GM12878 (cell line): ENCODE measurements at regions not wholly inside any gene's neighbourhood (a gene's known extent, or its start where the extent isn't known, plus 50 kb on each side); places are given as distances from the start of the nearest gene placed in this dataset.

Experiments
- ATAC-seq: fragments of 200-7000 bp; cut with Tn5 transposase; 3 replicates; pipeline ENCODE4 v1.9.1; 2020; ENCODE audit warnings: mild to moderate bottlenecking, moderate library complexity
- BruUV-seq: library from RNA; stranded (reverse); fragments of 400-500 nt; replicated peaks from 2 replicates; lab custom pipeline; 2021; lab: Mats Ljungman, UMichigan
- CTCF ChIA-PET: fragments of 300-600 bp; sonication (Branson Sonifier 250); formaldehyde crosslinking; extraction: SDS; loops from one replicate; lab custom pipeline; 2021; ENCODE audit warnings: inconsistent platforms; lab: Yijun Ruan, JAX
- POLR2A ChIA-PET: fragments of 350-600 bp; formaldehyde crosslinking; extraction: SDS; loops from one replicate; lab custom pipeline; 2021; ENCODE audit warnings: inconsistent platforms; lab: Charles Lee
- RAD21 ChIA-PET: fragments of 300-600 bp; sonication (Branson Sonifier 250); formaldehyde crosslinking; loops from one replicate; lab custom pipeline; 2023; ENCODE audit warnings: antibody characterized with exemption; ENCODE audit not compliant: unreplicated experiment; lab: Charles Lee
- SMC1A ChIA-PET: fragments of 300-600 bp; sonication (Branson Sonifier 250); formaldehyde crosslinking; loops from one replicate; lab custom pipeline; 2023; ENCODE audit not compliant: unreplicated experiment, uncharacterized antibody; lab: Charles Lee
- DNase-seq: peaks from one replicate; pipeline ENCODE4 v3.0.0-alpha.2; 2011; ENCODE audit warnings: low read depth, low spot score
- FAIRE-seq: peaks from 3 replicates; lab custom pipeline; 2011; peaks lifted over from hg19 to GRCh38; lab: Jason Lieb, UNC
- H2AFZ ChIP-seq: 2 replicates; pipeline ENCODE4 v1.6.0; 2011; ENCODE audit warnings: low read depth, low read length, control low read depth; ENCODE audit not compliant: control insufficient read depth
- H3K27ac ChIP-seq: 2 replicates; pipeline ENCODE4 v1.5.1; 2011; ENCODE audit warnings: control low read depth; ENCODE audit not compliant: control insufficient read depth, insufficient read depth
- H3K27me3 ChIP-seq, 2 experiments: replicated peaks in 1 of 2; 2 replicates each; pipeline versions ENCODE4 v1.6.0 to v1.6.1; 2011; ENCODE audit warnings: low read length in 1 of 2; ENCODE audit not compliant: control insufficient read depth in 2 of 2, insufficient read depth in 2 of 2
- H3K36me3 ChIP-seq, 2 experiments: 2 replicates each; pipeline ENCODE4 v1.5.1; 2011; ENCODE audit warnings: low read length in 1 of 2; ENCODE audit not compliant: control insufficient read depth in 2 of 2, insufficient read depth in 2 of 2
- H3K4me1 ChIP-seq: 2 replicates; pipeline ENCODE4 v1.6.1; 2011; ENCODE audit warnings: mild to moderate bottlenecking, low read length, moderate library complexity, mixed read lengths; ENCODE audit not compliant: control insufficient read depth, insufficient read depth
- H3K4me2 ChIP-seq: 2 replicates; pipeline ENCODE4 v1.6.0; 2011; ENCODE audit warnings: control low read depth; ENCODE audit not compliant: control insufficient read depth, insufficient read depth
- H3K4me3 ChIP-seq: fragments of 200-600 bp; sonication (generic); 2 replicates; pipeline ENCODE4 v1.5.1; 2016
- H3K79me2 ChIP-seq: 2 replicates; pipeline ENCODE4 v1.6.0; 2011; ENCODE audit warnings: low read length; ENCODE audit not compliant: control insufficient read depth, insufficient read depth
- H3K9ac ChIP-seq: 2 replicates; pipeline ENCODE4 v1.8.0; 2011; ENCODE audit warnings: low read length, control low read depth, mixed read lengths; ENCODE audit not compliant: control insufficient read depth, insufficient read depth
- H3K9me3 ChIP-seq: replicated peaks from 3 replicates; pipeline ENCODE4 v1.5.1; 2011; ENCODE audit warnings: mild to moderate bottlenecking, low read length; ENCODE audit not compliant: control insufficient read depth, insufficient read depth
- H4K20me1 ChIP-seq: 2 replicates; pipeline ENCODE4 v1.6.0; 2011; ENCODE audit not compliant: control insufficient read depth, insufficient read depth
- BCL11A ChIP-seq: IDR thresholded peaks from 2 replicates; pipeline ENCODE4 v1.6.1; 2011; ENCODE audit warnings: low read depth, low read length
- CEBPZ ChIP-seq: fragments of 150-350 bp; IDR thresholded peaks from 2 replicates; pipeline ENCODE4 v1.6.1; 2016; ENCODE audit warnings: low read depth, low read length
- GABPA ChIP-seq: IDR thresholded peaks from 2 replicates; pipeline ENCODE4 v1.6.1; 2014; ENCODE audit warnings: antibody characterized with exemption, low read depth, mild to moderate bottlenecking, inconsistent platforms
- IKZF2 ChIP-seq, 2 experiments: fragments of 450-650 bp; IDR thresholded peaks; 2 replicates each; pipeline ENCODE4 v1.6.1; 2017; ENCODE audit warnings: mild to moderate bottlenecking in 2 of 2, moderate library complexity in 2 of 2
- KDM1A ChIP-seq: fragments of 200-600 bp; sonication (generic); IDR thresholded peaks from 2 replicates; pipeline ENCODE4 v1.6.1; 2016; ENCODE audit warnings: borderline replicate concordance
- MTA2 ChIP-seq: fragments of 450-650 bp; IDR thresholded peaks from 2 replicates; pipeline ENCODE4 v1.6.1; 2016; ENCODE audit warnings: low read depth, mild to moderate bottlenecking, moderate library complexity
- PAX5 ChIP-seq: IDR thresholded peaks from 2 replicates; pipeline ENCODE4 v1.6.1; 2011; ENCODE audit warnings: low read depth, low read length, borderline replicate concordance
- POLR2AphosphoS2 ChIP-seq: IDR thresholded peaks from 2 replicates; pipeline ENCODE4 v1.6.1; 2011; ENCODE audit warnings: low read depth, mild to moderate bottlenecking, low read length, improper control_type of control experiment, moderate library complexity
- RBBP5 ChIP-seq: fragments of 200-600 bp; sonication (generic); conservative IDR thresholded peaks from 2 replicates; pipeline ENCODE4 v1.6.1; 2016
- RUNX3 ChIP-seq: IDR thresholded peaks from 2 replicates; pipeline ENCODE4 v1.6.1; 2012; ENCODE audit warnings: low read length, inconsistent platforms
- SMAD5 ChIP-seq: IDR thresholded peaks from 2 replicates; pipeline ENCODE4 v1.6.1; 2016; ENCODE audit warnings: antibody characterized with exemption, low read depth
- TBL1XR1 ChIP-seq: IDR thresholded peaks from 2 replicates; pipeline ENCODE4 v1.6.1; 2012; ENCODE audit warnings: low read depth, low read length, improper control_type of control experiment
- TCF7 ChIP-seq: IDR thresholded peaks from 2 replicates; pipeline ENCODE4 v1.6.1; 2014; ENCODE audit warnings: antibody characterized with exemption, borderline replicate concordance
- YY1 ChIP-seq: IDR thresholded peaks from 2 replicates; pipeline ENCODE4 v1.6.1; 2011; ENCODE audit warnings: low read depth, mild to moderate bottlenecking, low read length
- in situ Hi-C: fragments of 300-500 bp; cut with MboI; formaldehyde crosslinking; loops from 9 replicates; pipeline ENCODE4 v1.14.3; 2018; ENCODE audit warnings: mixed read lengths
- intact Hi-C: fragments of 100-400 bp; cut with micrococcal nuclease; formaldehyde crosslinking; loops from one replicate; pipeline ENCODE4 v1.14.2; 2022; ENCODE audit not compliant: unreplicated experiment
- TF ChIP-seq, protein P1 (sequence below): fragments of 150-350 bp; IDR thresholded peaks from 2 replicates; pipeline ENCODE4 v1.6.1; 2014; ENCODE audit warnings: mild to moderate bottlenecking, low read depth, low read length
- TF ChIP-seq, protein P2 (sequence below): fragments of 450-650 bp; IDR thresholded peaks from 2 replicates; pipeline ENCODE4 v1.6.1; 2017; ENCODE audit warnings: mild to moderate bottlenecking, moderate library complexity

- TF ChIP-seq GABPA: no peak
- TF ChIP-seq, protein P1, sequence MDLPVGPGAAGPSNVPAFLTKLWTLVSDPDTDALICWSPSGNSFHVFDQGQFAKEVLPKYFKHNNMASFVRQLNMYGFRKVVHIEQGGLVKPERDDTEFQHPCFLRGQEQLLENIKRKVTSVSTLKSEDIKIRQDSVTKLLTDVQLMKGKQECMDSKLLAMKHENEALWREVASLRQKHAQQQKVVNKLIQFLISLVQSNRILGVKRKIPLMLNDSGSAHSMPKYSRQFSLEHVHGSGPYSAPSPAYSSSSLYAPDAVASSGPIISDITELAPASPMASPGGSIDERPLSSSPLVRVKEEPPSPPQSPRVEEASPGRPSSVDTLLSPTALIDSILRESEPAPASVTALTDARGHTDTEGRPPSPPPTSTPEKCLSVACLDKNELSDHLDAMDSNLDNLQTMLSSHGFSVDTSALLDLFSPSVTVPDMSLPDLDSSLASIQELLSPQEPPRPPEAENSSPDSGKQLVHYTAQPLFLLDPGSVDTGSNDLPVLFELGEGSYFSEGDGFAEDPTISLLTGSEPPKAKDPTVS: no peak
Measured at GRCh38 chr7:9264395-9264794, 831.0 kb downstream of the NXPH1 start (continued).

DNA sequence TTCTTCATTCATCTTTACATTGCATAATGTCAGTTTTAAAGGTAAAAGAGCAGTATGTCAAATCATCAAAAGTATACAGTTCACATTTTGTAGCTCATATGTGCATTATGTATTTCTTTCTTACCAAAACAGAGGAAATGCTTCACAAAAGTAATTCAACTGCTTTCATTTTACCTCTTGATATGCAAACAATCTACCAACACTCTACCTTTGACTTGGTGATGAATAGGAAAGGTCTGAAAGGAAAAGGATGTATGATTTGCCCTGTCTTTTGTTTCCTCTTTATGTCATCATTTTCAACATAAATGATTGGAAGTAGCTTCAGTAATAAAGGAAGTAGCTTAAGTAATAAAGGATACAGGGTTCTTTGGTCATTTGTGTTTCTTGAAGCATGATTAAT is 846.7 kb downstream of the NXPH1 start:
- FAIRE-seq: no peak
- DNase-seq: no peak
- intact Hi-C loops (no loop called here), in situ Hi-C loops (no loop called here)
- SMC1A ChIA-PET: no interaction called here
- CTCF ChIA-PET: interaction anchor here (0.8 kb wide), 1 partner anchor 14 kb away, joined by 3 read pairs; no protein-coding TSS in a partner anchor
- Histone ChIP-seq H2AFZ (no peak overlapping the region), H3K4me2 (no peak overlapping the region), H3K27ac (no peak overlapping the region), H3K4me3 (no peak overlapping the region), H3K9me3 (no peaks in the 10 kb centered on the region), H3K9ac (no peak overlapping the region), H3K36me3 (no peaks in the 10 kb centered on the region), H3K27me3 (no peaks in the 10 kb centered on the region), H3K4me1 (no peaks in the 10 kb centered on the region), H3K79me2 (no peaks in the 10 kb centered on the region), H4K20me1 (no peaks in the 10 kb centered on the region)
- BruUV-seq: no TSS peak
- RAD21 ChIA-PET: no interaction called here
- ATAC-seq: no peak
- POLR2A ChIA-PET: no interaction called here
- no peak for TF ChIP-seq TCF7
- TF ChIP-seq CEBPZ: no peak
- TF ChIP-seq IKZF2 (IDR thresholded peaks at IDR 0.05): no peak
- TF ChIP-seq BCL11A: no peak
- no peak for TF ChIP-seq PAX5
- TF ChIP-seq YY1: no peak
- TF ChIP-seq RUNX3: no peak
- TF ChIP-seq RBBP5: no peak
- TF ChIP-seq TBL1XR1: no peak
- TF ChIP-seq KDM1A: no peak
- TF ChIP-seq POLR2AphosphoS2: no peak
- TF ChIP-seq MTA2: no peak
- no peak for TF ChIP-seq SMAD5
- TF ChIP-seq, protein P2, sequence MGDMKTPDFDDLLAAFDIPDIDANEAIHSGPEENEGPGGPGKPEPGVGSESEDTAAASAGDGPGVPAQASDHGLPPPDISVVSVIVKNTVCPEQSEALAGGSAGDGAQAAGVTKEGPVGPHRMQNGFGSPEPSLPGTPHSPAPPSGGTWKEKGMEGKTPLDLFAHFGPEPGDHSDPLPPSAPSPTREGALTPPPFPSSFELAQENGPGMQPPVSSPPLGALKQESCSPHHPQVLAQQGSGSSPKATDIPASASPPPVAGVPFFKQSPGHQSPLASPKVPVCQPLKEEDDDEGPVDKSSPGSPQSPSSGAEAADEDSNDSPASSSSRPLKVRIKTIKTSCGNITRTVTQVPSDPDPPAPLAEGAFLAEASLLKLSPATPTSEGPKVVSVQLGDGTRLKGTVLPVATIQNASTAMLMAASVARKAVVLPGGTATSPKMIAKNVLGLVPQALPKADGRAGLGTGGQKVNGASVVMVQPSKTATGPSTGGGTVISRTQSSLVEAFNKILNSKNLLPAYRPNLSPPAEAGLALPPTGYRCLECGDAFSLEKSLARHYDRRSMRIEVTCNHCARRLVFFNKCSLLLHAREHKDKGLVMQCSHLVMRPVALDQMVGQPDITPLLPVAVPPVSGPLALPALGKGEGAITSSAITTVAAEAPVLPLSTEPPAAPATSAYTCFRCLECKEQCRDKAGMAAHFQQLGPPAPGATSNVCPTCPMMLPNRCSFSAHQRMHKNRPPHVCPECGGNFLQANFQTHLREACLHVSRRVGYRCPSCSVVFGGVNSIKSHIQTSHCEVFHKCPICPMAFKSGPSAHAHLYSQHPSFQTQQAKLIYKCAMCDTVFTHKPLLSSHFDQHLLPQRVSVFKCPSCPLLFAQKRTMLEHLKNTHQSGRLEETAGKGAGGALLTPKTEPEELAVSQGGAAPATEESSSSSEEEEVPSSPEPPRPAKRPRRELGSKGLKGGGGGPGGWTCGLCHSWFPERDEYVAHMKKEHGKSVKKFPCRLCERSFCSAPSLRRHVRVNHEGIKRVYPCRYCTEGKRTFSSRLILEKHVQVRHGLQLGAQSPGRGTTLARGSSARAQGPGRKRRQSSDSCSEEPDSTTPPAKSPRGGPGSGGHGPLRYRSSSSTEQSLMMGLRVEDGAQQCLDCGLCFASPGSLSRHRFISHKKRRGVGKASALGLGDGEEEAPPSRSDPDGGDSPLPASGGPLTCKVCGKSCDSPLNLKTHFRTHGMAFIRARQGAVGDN: no peak
